ENCODE measurements at regions not wholly inside any gene's neighbourhood (a gene's known extent, or its start where the extent isn't known, plus 50 kb on each side); places are given as distances from the start of the nearest gene placed in this dataset.

DNA sequence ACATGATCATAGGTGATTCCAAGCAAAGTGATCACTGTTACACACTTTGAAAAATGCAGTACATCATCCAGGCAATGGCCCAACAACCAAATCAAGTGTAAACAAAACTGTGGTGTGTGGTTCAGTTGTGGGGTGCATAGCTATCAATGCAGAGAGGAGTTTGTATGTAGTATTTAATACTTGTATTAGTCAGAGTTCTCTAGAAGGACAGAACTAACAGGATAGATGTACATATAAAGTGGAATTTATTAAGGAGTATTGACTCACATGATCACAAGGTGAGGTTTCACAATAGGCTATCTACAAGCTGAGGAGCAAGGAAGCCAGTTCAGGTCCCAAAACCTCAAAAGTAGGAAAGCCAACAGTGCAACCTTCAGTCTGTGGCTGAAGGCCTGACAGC is 249.3 kb upstream of the HTR2A start:
- no peak for ATAC-seq
- Mint-ChIP-seq H3K4me3 (no peak overlapping the region), H3K27ac (no peak overlapping the region), H3K27me3 (no peaks in the 10 kb centered on the region), H3K36me3 (ENCODE audit: low read depth) (no peaks in the 10 kb centered on the region), H3K4me1 (no peaks in the 10 kb centered on the region)
- no peaks in the 10 kb centered on the region for H3K9me3 ChIP-seq (ENCODE audit: control insufficient read depth, low read length, poor library complexity, severe bottlenecking)
- no peak for DNase-seq

DNA sequence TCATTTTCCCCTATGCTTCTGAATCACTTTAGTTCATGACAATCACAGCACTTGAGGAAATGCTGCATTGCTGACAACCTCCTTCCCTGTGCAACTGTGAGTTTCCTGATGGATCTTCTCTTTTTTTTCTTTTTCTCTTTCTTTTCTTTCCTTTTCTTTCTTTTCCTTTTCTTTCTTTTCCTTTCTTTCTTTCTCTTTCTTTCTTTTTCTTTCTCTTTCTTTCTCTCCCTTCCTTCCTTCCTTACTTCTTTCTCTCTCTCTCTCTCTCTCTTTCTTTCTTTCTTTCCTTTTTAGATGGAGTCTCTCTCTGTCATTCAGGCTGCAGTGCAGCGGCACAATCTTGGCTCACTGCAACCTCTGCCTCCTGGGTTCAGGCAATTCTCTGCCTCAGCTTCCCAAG is 247.9 kb upstream of the HTR2A start:
- Mint-ChIP-seq H3K4me3 (no peak overlapping the region), H3K27ac (no peak overlapping the region)

DNA sequence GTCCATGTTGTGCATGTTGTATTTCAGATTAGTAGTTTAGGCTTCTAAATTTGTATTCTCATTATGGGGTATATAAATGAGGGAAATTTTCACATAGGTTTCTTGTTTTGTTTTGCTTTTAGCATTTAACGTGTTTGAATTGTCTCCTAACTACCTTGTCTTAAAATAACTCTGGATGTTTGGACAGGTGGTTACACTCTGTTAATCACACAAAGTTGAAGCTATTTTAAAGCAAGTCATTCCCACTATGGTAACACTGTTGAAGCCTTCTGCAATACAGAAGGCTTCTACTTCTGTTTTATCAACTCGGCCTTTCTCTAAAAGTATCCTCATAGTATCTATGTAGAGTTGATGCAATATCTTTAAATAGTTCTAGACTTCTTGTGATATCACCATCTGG is 245.3 kb upstream of the HTR2A start:
- no peak for DNase-seq
- no peaks in the 10 kb centered on the region for H3K4me1 Mint-ChIP-seq
- no peak overlapping the region for H3K27ac Mint-ChIP-seq
- no peaks in the 10 kb centered on the region for H3K9me3 ChIP-seq (ENCODE audit: control insufficient read depth, low read length, poor library complexity, severe bottlenecking)
- ATAC-seq = no peak
- H3K36me3 Mint-ChIP-seq (ENCODE audit: low read depth) = no peaks in the 10 kb centered on the region
- H3K4me3 Mint-ChIP-seq = no peak overlapping the region
- no peaks in the 10 kb centered on the region for H3K27me3 Mint-ChIP-seq

More for the DNA sequence above, 247.9 kb upstream of the HTR2A start:
- ATAC-seq = no peak
- no peaks in the 10 kb centered on the region for H3K4me1 Mint-ChIP-seq
- no peaks in the 10 kb centered on the region for H3K27me3 Mint-ChIP-seq
- no peaks in the 10 kb centered on the region for H3K9me3 ChIP-seq (ENCODE audit: control insufficient read depth, low read length, poor library complexity, severe bottlenecking)
- H3K36me3 Mint-ChIP-seq (ENCODE audit: low read depth) = no peaks in the 10 kb centered on the region
- no peak for DNase-seq

DNA sequence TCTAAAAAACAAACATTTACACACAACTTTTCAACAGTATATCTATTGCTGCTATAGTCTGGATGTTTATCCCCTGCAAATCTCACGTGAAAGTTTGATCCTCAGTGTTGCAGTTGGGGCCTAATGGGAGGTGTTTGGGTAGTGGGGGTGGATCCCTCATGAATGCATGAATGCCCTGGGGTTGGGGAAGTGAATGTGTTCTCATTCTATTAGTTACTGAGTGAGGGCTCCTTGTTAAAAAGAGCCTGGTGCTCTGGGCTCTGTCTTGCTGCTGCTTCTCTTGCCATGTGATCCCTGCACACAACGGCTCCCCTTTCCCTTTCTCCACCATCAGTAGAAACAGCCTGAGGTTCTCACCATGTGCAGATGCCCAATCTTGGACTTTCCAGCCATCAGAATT is 242.7 kb upstream of the HTR2A start:
- DNase-seq = no peak
- Mint-ChIP-seq H3K27ac (no peak overlapping the region), H3K36me3 (ENCODE audit: low read depth) (no peaks in the 10 kb centered on the region), H3K4me1 (no peaks in the 10 kb centered on the region), H3K27me3 (no peaks in the 10 kb centered on the region), H3K4me3 (no peak overlapping the region)
- no peaks in the 10 kb centered on the region for H3K9me3 ChIP-seq (ENCODE audit: control insufficient read depth, low read length, poor library complexity, severe bottlenecking)
- no peak for ATAC-seq

DNA sequence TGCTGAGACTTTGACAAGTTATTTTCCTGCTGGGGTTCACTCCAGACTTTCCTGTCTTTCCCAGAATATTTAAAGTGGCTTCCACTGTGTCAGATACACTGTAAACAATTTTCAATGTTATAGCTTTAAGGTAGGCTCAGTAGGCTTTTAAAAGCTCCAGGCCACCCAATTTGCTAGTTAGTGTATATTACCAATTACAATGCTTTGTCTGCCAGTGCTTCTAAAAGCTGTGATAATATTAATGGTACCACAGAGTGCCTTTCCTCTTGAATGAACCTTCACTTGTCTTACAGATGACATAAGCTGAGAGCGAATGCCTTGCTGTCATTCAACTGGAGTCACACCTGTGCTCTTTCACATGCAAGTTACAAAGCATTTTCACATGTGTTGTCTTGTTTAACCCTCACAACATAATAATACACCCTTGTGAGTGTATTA is 239.7 kb upstream of the HTR2A start:
- no peaks in the 10 kb centered on the region for H3K9me3 ChIP-seq (ENCODE audit: control insufficient read depth, low read length, poor library complexity, severe bottlenecking)
- no peaks in the 10 kb centered on the region for H3K4me1 Mint-ChIP-seq
- no peak overlapping the region for H3K4me3 Mint-ChIP-seq
- H3K27ac Mint-ChIP-seq = no peak overlapping the region
- H3K27me3 Mint-ChIP-seq = peaks cover 5% of the 10 kb centered on the region
- ATAC-seq = no peak
- DNase-seq = no peak
- H3K36me3 Mint-ChIP-seq (ENCODE audit: low read depth) = no peaks in the 10 kb centered on the region

DNA sequence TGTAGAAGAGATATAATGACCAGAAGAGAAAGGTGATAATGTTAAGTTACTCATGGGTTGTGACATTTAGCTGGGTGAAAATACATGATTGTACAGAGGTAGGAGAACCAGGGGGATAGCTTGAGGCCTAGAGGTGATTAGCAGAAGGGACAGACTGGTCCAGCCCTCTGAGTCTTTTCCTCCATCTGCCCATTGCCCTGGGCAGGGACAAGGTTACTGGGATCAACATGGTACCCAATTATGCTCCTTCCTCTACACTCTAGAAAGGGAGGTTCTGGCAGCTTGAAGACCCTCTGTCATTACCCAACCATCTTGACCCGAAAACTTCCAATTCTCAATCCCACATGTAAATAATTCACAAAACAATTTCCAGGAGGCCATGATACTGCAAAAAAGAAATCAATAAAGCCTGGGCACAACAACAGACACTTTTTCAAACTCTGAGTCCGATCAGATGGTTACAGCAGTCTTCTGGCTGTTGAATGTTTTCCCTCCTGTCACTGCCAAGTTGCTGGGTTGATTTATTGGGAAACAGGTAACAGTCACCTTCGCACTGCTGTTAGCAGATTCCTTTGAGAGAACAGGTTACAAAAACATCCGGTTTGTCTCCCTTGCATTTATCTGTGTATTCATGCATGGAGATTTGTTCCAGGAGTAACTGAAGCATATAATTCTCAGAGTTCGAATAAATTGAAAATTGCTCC is 239.1 kb upstream of the HTR2A start:
- no peaks in the 10 kb centered on the region for H3K9me3 ChIP-seq (ENCODE audit: control insufficient read depth, low read length, poor library complexity, severe bottlenecking)
- H3K4me3 Mint-ChIP-seq = no peak overlapping the region
- DNase-seq (no peak), ATAC-seq (no peak)
- H3K4me1 Mint-ChIP-seq = no peaks in the 10 kb centered on the region
- peaks cover 5% of the 10 kb centered on the region for H3K27me3 Mint-ChIP-seq
- no peaks in the 10 kb centered on the region for H3K36me3 Mint-ChIP-seq (ENCODE audit: low read depth)
- H3K27ac Mint-ChIP-seq = no peak overlapping the region

DNA sequence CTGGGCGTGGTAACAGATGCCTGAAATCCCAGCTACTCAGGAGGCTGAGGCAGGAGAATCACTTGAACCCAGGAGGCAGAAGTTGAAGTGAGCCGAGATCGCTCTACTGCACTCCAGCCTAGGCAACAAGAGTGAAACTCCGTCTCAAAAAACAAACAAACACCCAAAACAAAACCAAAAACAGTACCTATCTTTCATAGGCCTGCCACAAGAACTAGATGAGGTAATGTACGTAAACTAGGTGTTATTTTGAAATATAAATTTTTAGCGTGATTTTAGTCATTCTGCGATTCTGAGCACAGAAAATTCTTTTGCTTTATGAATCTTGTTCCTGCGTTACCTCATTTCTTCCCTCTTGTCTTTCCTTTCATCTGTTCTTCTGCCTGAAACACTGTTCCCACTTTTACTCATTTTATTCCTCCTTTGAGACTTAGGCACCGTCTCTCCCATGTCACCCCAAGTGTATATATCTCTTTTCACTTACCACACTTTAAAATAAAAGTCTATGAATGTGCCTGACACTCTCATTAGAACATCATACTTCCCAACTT is 238.2 kb upstream of the HTR2A start:
- no peaks in the 10 kb centered on the region for H3K36me3 Mint-ChIP-seq (ENCODE audit: low read depth)
- no peaks in the 10 kb centered on the region for H3K9me3 ChIP-seq (ENCODE audit: control insufficient read depth, low read length, poor library complexity, severe bottlenecking)
- DNase-seq (no peak), ATAC-seq (no peak)
- peaks cover 5% of the 10 kb centered on the region for H3K27me3 Mint-ChIP-seq
- H3K27ac Mint-ChIP-seq = no peak overlapping the region
- no peaks in the 10 kb centered on the region for H3K4me1 Mint-ChIP-seq
- no peak overlapping the region for H3K4me3 Mint-ChIP-seq

DNA sequence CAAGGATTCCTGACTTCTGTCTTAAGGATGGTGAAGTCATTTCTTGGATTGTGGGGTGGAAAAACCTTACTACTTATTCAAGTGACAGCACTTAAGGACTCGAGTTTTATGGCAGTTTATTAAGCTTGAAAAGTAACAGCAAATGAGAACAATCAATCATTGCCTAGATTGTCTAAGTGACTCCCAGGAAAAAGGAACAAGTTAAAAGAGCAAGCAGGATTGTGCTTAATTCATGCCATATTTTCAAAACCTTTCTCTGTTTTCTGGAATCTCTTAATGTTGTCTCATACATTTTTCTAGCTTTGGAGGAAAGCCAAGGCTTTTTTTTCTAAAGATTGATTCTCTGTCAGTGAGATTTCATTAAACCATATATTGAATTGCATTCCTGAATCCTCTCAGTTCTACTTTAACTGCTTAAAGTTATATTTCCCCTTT is 236.2 kb upstream of the HTR2A start:
- DNase-seq (no peak), ATAC-seq (no peak)
- no peaks in the 10 kb centered on the region for H3K9me3 ChIP-seq (ENCODE audit: control insufficient read depth, low read length, poor library complexity, severe bottlenecking)
- Mint-ChIP-seq H3K27ac (no peak overlapping the region), H3K4me3 (no peak overlapping the region), H3K4me1 (no peaks in the 10 kb centered on the region), H3K27me3 (peaks cover 21% of the 10 kb centered on the region), H3K36me3 (ENCODE audit: low read depth) (no peaks in the 10 kb centered on the region)

DNA sequence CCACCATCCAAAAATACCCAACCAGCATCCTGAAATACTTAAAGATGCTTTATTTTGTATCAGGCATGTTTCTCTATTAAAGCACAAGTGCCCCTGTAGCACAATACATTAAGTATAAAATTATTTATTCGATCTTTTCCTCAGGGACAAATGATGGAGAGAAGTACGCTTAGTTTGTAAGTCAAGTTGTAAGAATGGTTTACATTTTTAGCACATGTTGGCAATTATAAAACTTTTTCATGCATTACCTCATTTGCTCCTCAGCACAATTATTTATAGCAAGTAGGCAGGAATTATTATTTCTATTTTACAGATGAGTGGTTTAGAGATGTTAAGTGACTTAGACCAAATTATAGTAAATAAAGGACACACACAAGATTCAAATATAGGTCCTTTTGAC is 232.6 kb upstream of the HTR2A start:
- Mint-ChIP-seq H3K36me3 (ENCODE audit: low read depth) (no peaks in the 10 kb centered on the region), H3K27me3 (peaks cover 21% of the 10 kb centered on the region), H3K4me1 (no peaks in the 10 kb centered on the region), H3K4me3 (no peak overlapping the region), H3K27ac (no peak overlapping the region)
- ATAC-seq (no peak), DNase-seq (no peak)
- H3K9me3 ChIP-seq (ENCODE audit: control insufficient read depth, low read length, poor library complexity, severe bottlenecking) = no peaks in the 10 kb centered on the region

DNA sequence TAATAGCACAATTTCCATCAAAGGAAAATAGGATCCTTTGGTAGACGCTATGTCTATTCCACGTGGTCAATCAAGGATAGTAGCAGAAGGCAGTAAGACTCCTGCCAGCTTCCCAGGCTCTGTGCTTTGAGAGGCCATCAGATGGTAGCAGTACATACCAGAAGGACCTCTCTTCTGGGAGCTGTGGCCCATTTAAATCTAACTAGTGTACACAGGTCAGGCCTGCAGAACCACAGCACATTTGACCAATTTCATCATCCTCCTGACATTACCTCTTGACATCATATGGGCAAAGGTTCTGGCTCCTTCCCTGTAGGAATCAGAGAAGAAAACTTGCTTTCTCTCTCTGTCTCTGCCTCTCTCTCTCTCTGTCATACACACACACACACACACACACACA is 229.6 kb upstream of the HTR2A start:
- no peaks in the 10 kb centered on the region for H3K36me3 Mint-ChIP-seq (ENCODE audit: low read depth)

DNA sequence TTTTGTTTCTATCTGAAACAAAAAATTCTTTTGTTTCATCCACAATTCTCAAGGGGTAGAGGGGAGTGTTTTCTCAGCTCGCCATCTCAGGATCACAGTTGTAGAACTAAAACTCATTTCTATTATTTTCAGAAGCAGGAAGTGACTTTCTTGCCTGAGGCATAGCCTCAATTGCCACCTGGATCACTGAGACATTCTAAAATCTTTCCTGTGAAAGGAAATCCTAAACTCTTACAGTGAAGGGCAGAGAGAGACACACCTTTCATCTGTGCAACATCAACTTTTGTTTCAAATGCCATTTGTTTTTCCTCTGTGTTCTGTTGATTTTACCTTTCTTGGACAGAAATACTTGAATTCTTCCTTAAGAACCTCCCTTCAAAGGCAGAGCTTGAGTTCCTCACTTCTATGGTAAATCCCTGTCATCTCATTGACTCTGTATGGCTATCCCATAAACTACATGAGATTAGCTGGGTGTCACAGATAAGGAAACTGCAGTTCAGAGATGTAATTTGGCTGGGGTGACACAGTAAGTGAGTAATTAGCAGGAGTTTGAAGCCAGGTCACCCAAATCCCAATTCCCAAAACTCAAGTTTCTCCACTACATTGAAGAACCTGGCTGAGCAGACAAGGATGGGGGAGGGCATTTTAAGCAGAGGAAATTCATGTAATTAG is 224.4 kb upstream of the HTR2A start:
- DNase-seq (no peak), ATAC-seq (no peak)
- H3K36me3 Mint-ChIP-seq (ENCODE audit: low read depth) = no peaks in the 10 kb centered on the region

More for the DNA sequence above, 229.6 kb upstream of the HTR2A start:
- no peak for ATAC-seq
- Mint-ChIP-seq H3K27me3 (peaks cover 15% of the 10 kb centered on the region), H3K4me1 (no peaks in the 10 kb centered on the region), H3K27ac (no peak overlapping the region), H3K4me3 (no peak overlapping the region)
- H3K9me3 ChIP-seq (ENCODE audit: control insufficient read depth, low read length, poor library complexity, severe bottlenecking) = no peaks in the 10 kb centered on the region
- DNase-seq = no peak

DNA sequence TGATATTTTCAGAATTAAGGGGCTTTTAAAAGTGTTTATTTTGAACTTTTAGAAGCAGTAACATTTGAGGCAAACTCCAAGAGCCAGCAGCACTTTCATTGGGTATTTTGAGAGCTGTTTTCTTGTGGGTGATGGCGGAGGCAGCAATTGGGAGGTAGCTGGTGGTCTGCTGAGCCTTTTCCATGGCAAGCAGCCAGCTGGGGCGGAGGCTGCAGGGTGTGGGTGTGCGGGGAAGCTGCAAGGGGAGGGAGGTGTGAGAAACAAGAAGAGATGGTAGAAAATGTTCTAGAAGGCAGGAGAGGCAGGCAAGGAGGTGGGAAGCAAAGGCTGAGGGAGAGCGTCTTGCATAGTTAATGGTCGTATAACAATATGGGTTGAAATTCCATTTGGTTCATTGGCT is 223.4 kb upstream of the HTR2A start:
- H3K27me3 Mint-ChIP-seq = peaks cover 14% of the 10 kb centered on the region
- ATAC-seq (no peak), DNase-seq (no peak)
- no peaks in the 10 kb centered on the region for H3K4me1 Mint-ChIP-seq
- no peaks in the 10 kb centered on the region for H3K36me3 Mint-ChIP-seq (ENCODE audit: low read depth)
- H3K9me3 ChIP-seq (ENCODE audit: control insufficient read depth, low read length, poor library complexity, severe bottlenecking) = no peaks in the 10 kb centered on the region
- H3K27ac Mint-ChIP-seq = no peak overlapping the region
- no peak overlapping the region for H3K4me3 Mint-ChIP-seq

More for the DNA sequence above, 224.4 kb upstream of the HTR2A start:
- Mint-ChIP-seq H3K27ac (no peak overlapping the region), H3K4me1 (no peaks in the 10 kb centered on the region), H3K4me3 (no peak overlapping the region), H3K27me3 (peaks cover 14% of the 10 kb centered on the region)
- no peaks in the 10 kb centered on the region for H3K9me3 ChIP-seq (ENCODE audit: control insufficient read depth, low read length, poor library complexity, severe bottlenecking)

DNA sequence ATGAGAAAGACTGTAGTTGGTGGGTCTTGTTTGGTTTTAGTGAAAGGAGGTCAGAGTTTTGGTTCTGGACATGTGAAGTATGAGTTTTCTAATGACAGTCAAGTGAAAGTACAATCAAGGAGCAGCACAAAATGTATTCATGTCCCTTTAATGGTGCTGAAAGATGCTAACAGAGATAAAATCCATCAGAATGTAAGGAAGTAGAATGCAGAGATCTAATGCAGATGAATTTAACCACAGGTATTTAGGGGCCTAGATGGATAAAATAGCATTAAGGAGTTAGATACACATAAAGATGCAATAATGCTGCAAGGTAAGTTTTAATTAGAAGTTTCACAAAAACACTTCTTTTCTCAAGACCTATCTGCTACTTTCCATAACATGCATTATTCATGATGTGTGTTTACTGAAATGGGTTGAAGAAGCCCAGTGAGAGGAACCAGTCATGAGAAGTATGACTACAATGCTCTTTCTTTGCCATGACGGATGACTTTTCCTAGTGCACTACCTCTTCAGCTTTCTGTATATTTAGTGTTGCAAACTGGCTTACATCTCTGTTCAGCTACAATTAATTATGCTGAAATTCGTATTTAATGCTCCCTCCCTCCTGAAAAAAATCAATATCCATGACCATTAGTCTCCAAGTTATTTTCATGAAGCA is 222.9 kb upstream of the HTR2A start:
- DNase-seq = no peak
- H3K4me1 Mint-ChIP-seq = no peaks in the 10 kb centered on the region
- H3K27me3 Mint-ChIP-seq = peaks cover 14% of the 10 kb centered on the region
- ATAC-seq = no peak
- H3K9me3 ChIP-seq (ENCODE audit: control insufficient read depth, low read length, poor library complexity, severe bottlenecking) = no peaks in the 10 kb centered on the region
- no peaks in the 10 kb centered on the region for H3K36me3 Mint-ChIP-seq (ENCODE audit: low read depth)
- H3K27ac Mint-ChIP-seq = no peak overlapping the region
- H3K4me3 Mint-ChIP-seq = no peak overlapping the region
